K562 (cell line): ENCODE measurements at regions not wholly inside any gene's neighbourhood (a gene's known extent, or its start where the extent isn't known, plus 50 kb on each side); places are given as distances from the start of the nearest gene placed in this dataset.
A peak's percentile ranks its signal among the peaks of the same experiment; 100 is the strongest.

ENCODE experiments used
- ATAC-seq: fragments of 200-7000 bp; cut with Tn5 transposase; 3 replicates; pipeline ENCODE4 v1.9.1; 2020; ENCODE audit warnings: moderate library complexity
- BruUV-seq: library from RNA; stranded (reverse); fragments of 400-500 nt; replicated peaks from 2 replicates; lab custom pipeline; 2021; lab: Mats Ljungman, UMichigan
- CTCF ChIA-PET: fragments of 300-600 bp; formaldehyde crosslinking; extraction: SDS; loops from one replicate; lab custom pipeline; 2021; ENCODE audit warnings: low intra/inter-chr PET ratio; lab: Yijun Ruan, JAX
- POLR2A ChIA-PET: fragments of 300-600, 350-650 bp; sonication (Branson Sonifier 250); formaldehyde crosslinking; extraction: SDS; loops from one replicate; lab custom pipeline; 2021; ENCODE audit warnings: antibody characterized with exemption, inconsistent platforms; lab: Yijun Ruan, JAX
- DNase-seq, 4 experiments: peaks; one replicate each; pipeline versions ENCODE4 v3.0.0 to v3.0.0-alpha.2; 2011 to 2018; ENCODE audit warnings: low spot score in 3 of 4, mixed read lengths in 3 of 4; ENCODE audit errors: extremely low read depth in 1 of 4
- FAIRE-seq: peaks from 2 replicates; lab custom pipeline; 2011; peaks lifted over from hg19 to GRCh38; lab: Jason Lieb, UNC
- H2AFZ ChIP-seq: 2 replicates; pipeline ENCODE4 v1.6.0; 2011; ENCODE audit warnings: low read depth, low read length, control low read depth, inconsistent platforms
- H3K27ac ChIP-seq: fragments of 200-600 bp; 3 replicates; pipeline ENCODE4 v1.8.0; 2011; ENCODE audit warnings: low read depth, mild to moderate bottlenecking, control low read depth, inconsistent platforms, low read length, moderate library complexity, mixed read lengths; ENCODE audit errors: extremely low read depth
- H3K27me3 ChIP-seq, 2 experiments: fragments of 300-600 bp in 1 of 2; 2 replicates in 1 of 2; 3 replicates in 1 of 2; pipeline versions ENCODE4 v1.6.0 to v1.8.0; 2011; ENCODE audit warnings: inconsistent platforms in 2 of 2, low read length in 2 of 2, mild to moderate bottlenecking in 1 of 2, mixed read lengths in 1 of 2, moderate library complexity in 1 of 2; ENCODE audit not compliant: control insufficient read depth in 2 of 2, insufficient read depth in 2 of 2
- H3K36me3 ChIP-seq: fragments of 300-600 bp; 3 replicates; pipeline ENCODE4 v1.8.0; 2011; ENCODE audit warnings: mild to moderate bottlenecking, low read length, inconsistent platforms; ENCODE audit not compliant: control insufficient read depth, insufficient read depth
- H3K4me1 ChIP-seq, 2 experiments: fragments of 200-600 bp in 1 of 2; replicated peaks in 1 of 2; 2 replicates in 1 of 2; 3 replicates in 1 of 2; pipeline versions ENCODE4 v1.5.1 to v1.8.0; 2011; ENCODE audit warnings: inconsistent platforms in 2 of 2, low read length in 2 of 2, mild to moderate bottlenecking in 1 of 2, mixed read lengths in 1 of 2, moderate library complexity in 1 of 2; ENCODE audit not compliant: control insufficient read depth in 2 of 2, insufficient read depth in 2 of 2
- H3K4me2 ChIP-seq: 2 replicates; pipeline ENCODE4 v1.6.1; 2011; ENCODE audit warnings: low read length, control low read depth, inconsistent platforms, mixed read lengths; ENCODE audit not compliant: insufficient read depth
- H3K4me3 ChIP-seq: fragments of 200-600 bp; sonication (generic), shearing (Covaris generic); 2 replicates; pipeline ENCODE4 v1.5.1; 2016; ENCODE audit warnings: control low read depth, inconsistent platforms
- H3K79me2 ChIP-seq: fragments of 200-600 bp; 3 replicates; pipeline ENCODE4 v1.8.0; 2011; ENCODE audit warnings: low read length, inconsistent platforms; ENCODE audit not compliant: control insufficient read depth, insufficient read depth
- H3K9ac ChIP-seq, 2 experiments: 2 replicates each; pipeline versions ENCODE4 v1.6.0 to v1.6.1; 2011; ENCODE audit warnings: low read depth in 2 of 2, low read length in 2 of 2, control low read depth in 1 of 2, inconsistent platforms in 1 of 2, mild to moderate bottlenecking in 1 of 2, mixed read lengths in 1 of 2; ENCODE audit not compliant: insufficient read depth in 1 of 2
- H3K9me1 ChIP-seq: one replicate; pipeline ENCODE4 v1.6.0; 2011; ENCODE audit warnings: inconsistent platforms, mild to moderate bottlenecking, low read length, moderate library complexity; ENCODE audit not compliant: control insufficient read depth, insufficient read depth
- H3K9me3 ChIP-seq: replicated peaks from 2 replicates; pipeline ENCODE4 v1.5.1; 2011; ENCODE audit warnings: low read depth, low read length, inconsistent platforms; ENCODE audit not compliant: control insufficient read depth, insufficient read depth
- H4K20me1 ChIP-seq: replicated peaks from 2 replicates; pipeline ENCODE4 v1.6.1; 2011; ENCODE audit warnings: low read length, inconsistent platforms, mixed read lengths; ENCODE audit not compliant: control insufficient read depth, insufficient read depth
- GTF2E2 ChIP-seq: fragments of 200-800 bp; sonication (Bioruptor generic); IDR thresholded peaks from 2 replicates; pipeline ENCODE4 v1.6.1; 2016; ENCODE audit warnings: missing genetic modification characterization, missing compliant biosample characterization
- RFX1 ChIP-seq: fragments of 450-650 bp; IDR thresholded peaks from 2 replicates; pipeline ENCODE4 v1.6.1; 2016; ENCODE audit warnings: mild to moderate bottlenecking, moderate library complexity
- TRIM28 ChIP-seq: fragments of 450-650 bp; IDR thresholded peaks from 2 replicates; pipeline ENCODE4 v1.6.1; 2017
- ZBTB11 ChIP-seq, 3 experiments: fragments of 200-800 bp in 1 of 3; fragments of 250-450 bp in 1 of 3; fragments of 450-650 bp in 1 of 3; sonication (Bioruptor Pico) in 1 of 3; sonication (Bioruptor generic) in 1 of 3; formaldehyde crosslinking in 1 of 3; IDR thresholded peaks; 2 replicates each; pipeline versions ENCODE4 v1.6.1 to v1.8.0; 2016 to 2022; ENCODE audit warnings: mild to moderate bottlenecking in 2 of 3, missing genetic modification characterization in 2 of 3, missing compliant biosample characterization in 1 of 3, moderate library complexity in 1 of 3
- WGBS: fragments of 100-300 bp; shearing (Covaris generic); methylation state at CpG from one replicate; pipeline ENCODE4 v1.1.6; 2016; ENCODE audit warnings: low coverage, mixed read lengths; ENCODE audit not compliant: insufficient coverage; ENCODE audit errors: missing lambda C conversion rate; 5-methylcytosine and 5-hydroxymethylcytosine counted together
- in situ Hi-C: fragments of 300-500 bp; cut with MboI; formaldehyde crosslinking; loops from 4 replicates; pipeline ENCODE4 v1.15.0; 2018; ENCODE audit warnings: inconsistent platforms, mixed read lengths
- intact Hi-C: fragments of 100-400 bp; cut with micrococcal nuclease; formaldehyde crosslinking; loops from 2 replicates; pipeline ENCODE4 v1.14.2; 2022
- TF ChIP-seq, protein P1 (sequence below): fragments of 250-450 bp; sonication (Bioruptor Pico); IDR thresholded peaks from 2 replicates; pipeline ENCODE4 v1.9.0; 2021; ENCODE audit warnings: mild to moderate bottlenecking, inconsistent platforms

DNA sequence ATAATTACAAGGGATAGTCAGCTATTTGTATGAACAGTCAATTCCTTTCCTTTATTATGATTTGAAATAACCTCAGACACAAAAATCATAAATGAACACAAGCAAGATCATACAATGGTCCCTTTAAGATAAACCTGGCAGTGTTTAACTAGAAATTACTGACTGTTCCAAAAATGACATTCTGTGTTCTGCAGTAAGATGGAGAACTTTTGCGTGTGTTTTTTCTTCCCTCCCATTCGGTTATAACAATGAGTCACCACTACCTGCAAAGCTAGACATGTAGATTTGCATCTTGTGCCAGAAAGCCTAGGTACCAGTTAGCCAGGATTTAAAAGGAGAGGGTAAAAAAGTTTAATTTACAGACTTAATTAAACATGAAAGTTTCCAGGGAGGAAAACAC lies 248.2 kb upstream of the ADAMTS9 start:
- 0% methylated on average over 1 of the region's 2 CpGs for WGBS
- ChIA-PET POLR2A (no interaction called here), CTCF (no interaction called here)
- Histone ChIP-seq H3K4me2 (no peak overlapping the region), H3K36me3 (no peaks in the 10 kb centered on the region), H3K9me3 (peaks cover 2% of the 10 kb centered on the region; the same call in 1 of the 2 replicates), H3K27ac (no peak overlapping the region), H3K9ac (no peak overlapping the region), H3K4me3 (no peak overlapping the region), H3K9me1 (no peaks in the 10 kb centered on the region), H4K20me1 (no peaks in the 10 kb centered on the region), H2AFZ (no peak overlapping the region), H3K4me1 (peaks cover 0 to 4% of the 10 kb centered on the region in 2 experiments; a peak in 3 of 5 replicates), H3K79me2 (no peaks in the 10 kb centered on the region), H3K27me3 (no peaks in the 10 kb centered on the region)
- BruUV-seq, result no TSS peak
- TF ChIP-seq RFX1, result no peak
- TF ChIP-seq, protein P1, sequence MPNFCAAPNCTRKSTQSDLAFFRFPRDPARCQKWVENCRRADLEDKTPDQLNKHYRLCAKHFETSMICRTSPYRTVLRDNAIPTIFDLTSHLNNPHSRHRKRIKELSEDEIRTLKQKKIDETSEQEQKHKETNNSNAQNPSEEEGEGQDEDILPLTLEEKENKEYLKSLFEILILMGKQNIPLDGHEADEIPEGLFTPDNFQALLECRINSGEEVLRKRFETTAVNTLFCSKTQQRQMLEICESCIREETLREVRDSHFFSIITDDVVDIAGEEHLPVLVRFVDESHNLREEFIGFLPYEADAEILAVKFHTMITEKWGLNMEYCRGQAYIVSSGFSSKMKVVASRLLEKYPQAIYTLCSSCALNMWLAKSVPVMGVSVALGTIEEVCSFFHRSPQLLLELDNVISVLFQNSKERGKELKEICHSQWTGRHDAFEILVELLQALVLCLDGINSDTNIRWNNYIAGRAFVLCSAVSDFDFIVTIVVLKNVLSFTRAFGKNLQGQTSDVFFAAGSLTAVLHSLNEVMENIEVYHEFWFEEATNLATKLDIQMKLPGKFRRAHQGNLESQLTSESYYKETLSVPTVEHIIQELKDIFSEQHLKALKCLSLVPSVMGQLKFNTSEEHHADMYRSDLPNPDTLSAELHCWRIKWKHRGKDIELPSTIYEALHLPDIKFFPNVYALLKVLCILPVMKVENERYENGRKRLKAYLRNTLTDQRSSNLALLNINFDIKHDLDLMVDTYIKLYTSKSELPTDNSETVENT (CRISPR knock-in tag), result no peak
- no peak for TF ChIP-seq GTF2E2 (tag)
- TF ChIP-seq TRIM28, result no peak
- TF ChIP-seq ZBTB11 (CRISPR knock-in tag; IDR thresholded peaks at IDR 0.05), result 0 out of 6 replicates have a peak, but pooled peaks of 1 of the 3 experiments have one; percentile 15
- intact Hi-C loops (no loop called here), in situ Hi-C loops (no loop called here)
- no peak for DNase-seq
- ATAC-seq, result no peak
- FAIRE-seq, result no peak
